ENCODE measurements at regions not wholly inside any gene's neighbourhood (a gene's known extent, or its start where the extent isn't known, plus 50 kb on each side); places are given as distances from the start of the nearest gene placed in this dataset.

DNA sequence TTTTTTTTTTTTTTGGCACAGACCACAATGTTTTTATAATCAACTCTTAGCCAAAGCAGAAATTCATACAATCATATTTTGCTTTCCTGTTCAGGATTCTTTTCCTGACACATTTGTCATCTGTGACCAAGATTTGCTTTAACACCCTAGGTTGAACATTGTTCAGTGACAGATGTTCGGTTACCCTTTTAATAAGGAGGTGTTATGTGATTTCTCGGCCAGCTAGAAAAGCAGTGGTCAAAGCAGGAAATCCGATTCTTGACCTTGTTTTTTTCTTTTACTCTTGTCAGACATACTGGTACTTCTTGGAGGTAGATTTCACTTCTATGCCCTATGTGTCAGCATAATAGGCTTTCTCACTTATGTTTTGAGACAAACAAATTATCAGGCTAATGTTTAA is 335.3 kb upstream of the ACTBL2 start:
- TF ChIP-seq, protein P1, sequence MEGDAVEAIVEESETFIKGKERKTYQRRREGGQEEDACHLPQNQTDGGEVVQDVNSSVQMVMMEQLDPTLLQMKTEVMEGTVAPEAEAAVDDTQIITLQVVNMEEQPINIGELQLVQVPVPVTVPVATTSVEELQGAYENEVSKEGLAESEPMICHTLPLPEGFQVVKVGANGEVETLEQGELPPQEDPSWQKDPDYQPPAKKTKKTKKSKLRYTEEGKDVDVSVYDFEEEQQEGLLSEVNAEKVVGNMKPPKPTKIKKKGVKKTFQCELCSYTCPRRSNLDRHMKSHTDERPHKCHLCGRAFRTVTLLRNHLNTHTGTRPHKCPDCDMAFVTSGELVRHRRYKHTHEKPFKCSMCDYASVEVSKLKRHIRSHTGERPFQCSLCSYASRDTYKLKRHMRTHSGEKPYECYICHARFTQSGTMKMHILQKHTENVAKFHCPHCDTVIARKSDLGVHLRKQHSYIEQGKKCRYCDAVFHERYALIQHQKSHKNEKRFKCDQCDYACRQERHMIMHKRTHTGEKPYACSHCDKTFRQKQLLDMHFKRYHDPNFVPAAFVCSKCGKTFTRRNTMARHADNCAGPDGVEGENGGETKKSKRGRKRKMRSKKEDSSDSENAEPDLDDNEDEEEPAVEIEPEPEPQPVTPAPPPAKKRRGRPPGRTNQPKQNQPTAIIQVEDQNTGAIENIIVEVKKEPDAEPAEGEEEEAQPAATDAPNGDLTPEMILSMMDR (IDR thresholded peaks at IDR 0.05; ENCODE audit: insufficient read depth, low read length, poor library complexity, severe bottlenecking) = no peak
- Histone ChIP-seq H3K27me3 (ENCODE audit: control insufficient read depth, insufficient read depth, low read length) (no peaks in the 10 kb centered on the region), H3K36me3 (ENCODE audit: control insufficient read depth, insufficient read depth, low read length) (no peaks in the 10 kb centered on the region), H3K4me3 (ENCODE audit: low read depth, low read length) (no peak overlapping the region)
- no peak for DNase-seq (ENCODE audit: low read depth)

DNA sequence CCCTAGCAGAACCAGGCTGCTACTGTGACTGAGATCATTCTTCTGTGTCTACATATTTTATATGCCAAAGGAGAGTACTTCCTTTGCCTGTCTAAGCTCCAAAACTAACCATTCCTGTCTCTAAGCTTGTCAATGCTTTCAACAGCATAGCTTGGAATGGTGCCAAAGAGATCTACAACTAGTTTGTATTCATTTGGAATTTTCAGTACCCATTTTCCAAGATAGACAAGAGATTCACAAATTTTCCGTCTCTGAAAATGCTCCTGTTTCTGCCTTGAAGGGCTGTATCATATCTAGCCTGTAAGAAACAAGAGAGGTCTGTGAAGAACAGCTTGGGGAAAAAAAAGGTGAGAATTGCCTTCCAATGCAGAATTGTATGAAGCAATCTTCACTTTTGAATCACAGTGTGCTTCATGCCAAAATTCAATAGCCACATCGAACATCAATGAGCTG is 334.4 kb upstream of the ACTBL2 start:
- TF ChIP-seq, protein P1 (IDR thresholded peaks at IDR 0.05; ENCODE audit: insufficient read depth, low read length, poor library complexity, severe bottlenecking) = no peak
- Histone ChIP-seq H3K27me3 (ENCODE audit: control insufficient read depth, insufficient read depth, low read length) (no peaks in the 10 kb centered on the region), H3K36me3 (ENCODE audit: control insufficient read depth, insufficient read depth, low read length) (no peaks in the 10 kb centered on the region), H3K4me3 (ENCODE audit: low read depth, low read length) (no peak overlapping the region)
- DNase-seq (ENCODE audit: low read depth) = no peak

DNA sequence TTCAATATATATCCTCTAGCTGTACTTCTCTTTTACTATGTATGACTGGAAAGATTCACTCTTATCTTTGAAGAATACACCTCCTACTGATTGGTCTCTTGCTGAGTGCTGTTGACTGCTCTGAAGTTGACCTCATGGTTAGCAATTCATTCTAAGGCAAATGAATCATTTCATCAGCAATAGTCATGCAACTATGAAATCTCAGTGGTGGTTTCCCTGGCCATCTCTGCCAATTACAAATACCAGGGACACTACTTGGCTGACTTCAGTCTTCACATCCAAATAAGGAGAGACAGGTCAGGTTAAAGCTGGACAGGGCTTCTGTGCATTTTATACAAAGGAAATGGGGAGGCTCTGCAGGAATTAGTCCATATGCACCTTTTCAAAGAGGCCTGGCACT is 333.5 kb upstream of the ACTBL2 start:
- peak; percentile 97 for DNase-seq (ENCODE audit: low read depth)
- Histone ChIP-seq H3K4me3 (ENCODE audit: low read depth, low read length) (no peak overlapping the region), H3K36me3 (ENCODE audit: control insufficient read depth, insufficient read depth, low read length) (no peaks in the 10 kb centered on the region)

DNA sequence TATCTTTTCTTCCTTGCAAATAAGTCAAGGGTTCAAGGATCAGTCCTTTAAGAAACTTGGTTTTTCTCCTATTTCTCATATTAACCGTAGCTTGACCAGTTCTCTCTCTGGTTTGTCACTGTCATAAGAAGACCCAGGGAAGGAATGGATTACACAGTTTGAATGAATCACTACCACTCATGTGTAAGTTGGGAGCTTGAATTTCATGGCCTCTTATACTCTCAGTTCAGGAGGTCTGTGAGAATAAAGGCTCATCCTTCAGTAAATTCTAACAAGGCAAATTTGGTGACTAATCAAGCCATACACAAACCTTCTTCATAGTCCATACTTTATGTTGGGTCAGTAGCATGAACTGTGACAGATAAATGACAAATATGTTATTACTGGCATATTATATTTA is 323.1 kb upstream of the ACTBL2 start:
- no peaks in the 10 kb centered on the region for H3K36me3 ChIP-seq (ENCODE audit: control insufficient read depth, insufficient read depth, low read length)
- no peak for DNase-seq (ENCODE audit: low read depth)
- no peak overlapping the region for H3K4me3 ChIP-seq (ENCODE audit: low read depth, low read length)
- TF ChIP-seq, protein P1 (IDR thresholded peaks at IDR 0.05; ENCODE audit: insufficient read depth, low read length, poor library complexity, severe bottlenecking) = no peak
- no peaks in the 10 kb centered on the region for H3K27me3 ChIP-seq (ENCODE audit: control insufficient read depth, insufficient read depth, low read length)

More for the DNA sequence above, 333.5 kb upstream of the ACTBL2 start:
- no peaks in the 10 kb centered on the region for H3K27me3 ChIP-seq (ENCODE audit: control insufficient read depth, insufficient read depth, low read length)
- TF ChIP-seq, protein P1 (IDR thresholded peaks at IDR 0.05; ENCODE audit: insufficient read depth, low read length, poor library complexity, severe bottlenecking) = no peak

DNA sequence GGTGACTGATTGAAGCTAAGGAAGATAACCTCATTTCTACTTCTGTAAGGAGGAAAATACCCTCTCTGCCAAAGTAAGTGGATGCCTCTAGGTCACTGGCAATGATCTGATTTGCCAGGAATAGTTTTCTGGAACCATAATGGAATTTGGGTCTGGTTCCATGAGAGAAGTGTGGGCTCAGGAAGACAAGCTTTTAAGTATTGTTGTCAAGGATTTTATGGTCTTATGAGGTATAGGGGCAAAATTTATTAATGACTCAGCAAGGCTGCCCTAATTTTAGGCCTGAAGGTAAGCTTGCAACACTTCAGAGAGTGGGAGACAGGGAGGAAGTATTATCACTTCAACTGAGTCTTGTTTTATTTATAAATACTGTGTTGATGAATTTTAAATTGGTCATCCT is 322.6 kb upstream of the ACTBL2 start:
- no peaks in the 10 kb centered on the region for H3K27me3 ChIP-seq (ENCODE audit: control insufficient read depth, insufficient read depth, low read length)
- TF ChIP-seq, protein P1 (IDR thresholded peaks at IDR 0.05; ENCODE audit: insufficient read depth, low read length, poor library complexity, severe bottlenecking) = no peak
- H3K4me3 ChIP-seq (ENCODE audit: low read depth, low read length) = no peak overlapping the region
- H3K36me3 ChIP-seq (ENCODE audit: control insufficient read depth, insufficient read depth, low read length) = no peaks in the 10 kb centered on the region
- DNase-seq (ENCODE audit: low read depth) = no peak

DNA sequence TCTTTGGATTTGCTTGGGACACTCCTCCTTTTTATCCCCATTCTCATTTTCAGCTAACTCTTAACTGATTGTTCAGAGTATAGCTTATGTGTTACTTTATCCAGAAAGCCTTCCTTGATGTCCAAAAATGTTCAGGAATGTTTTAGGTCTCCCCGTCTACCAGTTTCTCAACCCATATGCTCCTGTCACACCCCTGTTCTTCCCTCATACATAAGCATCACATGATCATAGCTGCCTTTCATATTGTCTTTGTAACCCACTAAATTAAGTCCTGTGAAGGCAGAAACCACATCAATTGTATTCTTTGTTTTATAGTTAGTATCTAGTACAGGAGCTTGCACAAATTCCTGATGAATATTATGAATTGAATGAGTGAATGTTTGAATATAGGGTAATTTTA is 321.9 kb upstream of the ACTBL2 start:
- Histone ChIP-seq H3K36me3 (ENCODE audit: control insufficient read depth, insufficient read depth, low read length) (no peaks in the 10 kb centered on the region), H3K4me3 (ENCODE audit: low read depth, low read length) (no peak overlapping the region), H3K27me3 (ENCODE audit: control insufficient read depth, insufficient read depth, low read length) (no peaks in the 10 kb centered on the region)
- TF ChIP-seq, protein P1 (IDR thresholded peaks at IDR 0.05; ENCODE audit: insufficient read depth, low read length, poor library complexity, severe bottlenecking) = no peak
- no peak for DNase-seq (ENCODE audit: low read depth)
